ENCODE measurements at regions not wholly inside any gene's neighbourhood (a gene's known extent, or its start where the extent isn't known, plus 50 kb on each side); places are given as distances from the start of the nearest gene placed in this dataset.
"Not testable (repeated sequence)": the region's sequence is repeated elsewhere in the genome, so short reads cannot be mapped to it uniquely, and the experiment has no call there.

- Mint-ChIP-seq H3K27me3 (no peaks in the 10 kb centered on the region), H3K4me1 (peaks cover 68% of the 10 kb centered on the region), H3K4me3 (no peak overlapping the region), H3K9me3 (no peaks in the 10 kb centered on the region), H3K36me3 (no peaks in the 10 kb centered on the region), H3K27ac (no peak overlapping the region)
- DNase-seq = no peak
Observed at GRCh38 chr14:106509176-106509575, 982.8 kb downstream of the TMEM121 start.

GRCh38 chr14:106509807-106510206 lies 983.4 kb downstream of the TMEM121 start:
- no peak for DNase-seq
- Mint-ChIP-seq H3K27ac (no peak overlapping the region), H3K27me3 (no peaks in the 10 kb centered on the region), H3K4me3 (no peak overlapping the region), H3K4me1 (peaks cover 68% of the 10 kb centered on the region), H3K9me3 (no peaks in the 10 kb centered on the region), H3K36me3 (no peaks in the 10 kb centered on the region)

- Mint-ChIP-seq H3K36me3 (no peaks in the 10 kb centered on the region), H3K4me1 (peaks cover 59% of the 10 kb centered on the region), H3K27me3 (no peaks in the 10 kb centered on the region), H3K27ac (peak overlapping the region; percentile 18), H3K4me3 (peak overlapping the region; percentile 23), H3K9me3 (no peaks in the 10 kb centered on the region)
- peak; percentile 43 for DNase-seq
Observed at GRCh38 chr14:106511006-106511799, 984.8 kb downstream of the TMEM121 start.

- Mint-ChIP-seq H3K27ac (no peak overlapping the region), H3K27me3 (no peaks in the 10 kb centered on the region), H3K36me3 (no peaks in the 10 kb centered on the region), H3K9me3 (no peaks in the 10 kb centered on the region), H3K4me1 (peaks cover 54% of the 10 kb centered on the region), H3K4me3 (no peak overlapping the region)
- DNase-seq = no peak
Observed at GRCh38 chr14:106511800-106512198, 985.4 kb downstream of the TMEM121 start.

GRCh38 chr14:106513302-106513701 lies 986.9 kb downstream of the TMEM121 start:
- Mint-ChIP-seq H3K4me1 (peaks cover 46% of the 10 kb centered on the region), H3K27ac (no peak overlapping the region)

GRCh38 chr14:106518054-106518943 lies 991.9 kb downstream of the TMEM121 start:
- no peak overlapping the region for H3K27ac Mint-ChIP-seq
- H3K36me3 Mint-ChIP-seq = no peaks in the 10 kb centered on the region
- peaks cover 11% of the 10 kb centered on the region for H3K4me1 Mint-ChIP-seq
- peaks cover 4% of the 10 kb centered on the region for H3K27me3 Mint-ChIP-seq
- no peak overlapping the region for H3K4me3 Mint-ChIP-seq
- peak; percentile 72 for DNase-seq
- H3K9me3 Mint-ChIP-seq = no peaks in the 10 kb centered on the region

More at GRCh38 chr14:106513302-106513701, 986.9 kb downstream of the TMEM121 start:
- H3K27me3 Mint-ChIP-seq = no peaks in the 10 kb centered on the region
- no peaks in the 10 kb centered on the region for H3K36me3 Mint-ChIP-seq
- H3K4me3 Mint-ChIP-seq = no peak overlapping the region
- no peak for DNase-seq
- H3K9me3 Mint-ChIP-seq = no peaks in the 10 kb centered on the region

GRCh38 chr14:106522118-106522517 lies 995.7 kb downstream of the TMEM121 start:
- H3K9me3 Mint-ChIP-seq, H3K36me3 Mint-ChIP-seq, H3K4me3 Mint-ChIP-seq, H3K27ac Mint-ChIP-seq, H3K4me1 Mint-ChIP-seq, H3K27me3 Mint-ChIP-seq, DNase-seq: not testable (repeated sequence)

GRCh38 chr14:106522990-106523389 lies 996.6 kb downstream of the TMEM121 start:
- Mint-ChIP-seq H3K4me3 (no peak overlapping the region), H3K27ac (no peak overlapping the region), H3K36me3 (no peaks in the 10 kb centered on the region), H3K27me3 (peaks cover 4% of the 10 kb centered on the region), H3K4me1 (peaks cover 4% of the 10 kb centered on the region), H3K9me3 (no peaks in the 10 kb centered on the region)
- DNase-seq = no peak

GRCh38 chr14:106528717-106529116 lies 1002.3 kb downstream of the TMEM121 start:
- Mint-ChIP-seq H3K27me3 (peaks cover 19% of the 10 kb centered on the region), H3K27ac (no peak overlapping the region), H3K4me1 (peaks cover 6% of the 10 kb centered on the region), H3K4me3 (no peak overlapping the region), H3K9me3 (no peaks in the 10 kb centered on the region), H3K36me3 (no peaks in the 10 kb centered on the region)
- no peak for DNase-seq

GRCh38 chr14:106530031-106530422 lies 1003.6 kb downstream of the TMEM121 start:
- Mint-ChIP-seq H3K9me3 (no peaks in the 10 kb centered on the region), H3K36me3 (no peaks in the 10 kb centered on the region), H3K27ac (no peak overlapping the region), H3K27me3 (peaks cover 23% of the 10 kb centered on the region), H3K4me1 (peaks cover 6% of the 10 kb centered on the region), H3K4me3 (no peak overlapping the region)
- no peak for DNase-seq

GRCh38 chr14:106530423-106531107 lies 1004.2 kb downstream of the TMEM121 start:
- peak; percentile 66 for DNase-seq
- no peaks in the 10 kb centered on the region for H3K9me3 Mint-ChIP-seq
- H3K4me1 Mint-ChIP-seq = peaks cover 6% of the 10 kb centered on the region
- no peak overlapping the region for H3K27ac Mint-ChIP-seq
- H3K4me3 Mint-ChIP-seq = no peak overlapping the region
- no peaks in the 10 kb centered on the region for H3K36me3 Mint-ChIP-seq
- peaks cover 23% of the 10 kb centered on the region for H3K27me3 Mint-ChIP-seq

GRCh38 chr14:106537597-106537996 lies 1011.2 kb downstream of the TMEM121 start:
- H3K36me3 Mint-ChIP-seq, H3K4me3 Mint-ChIP-seq, H3K27ac Mint-ChIP-seq, H3K9me3 Mint-ChIP-seq: not testable (repeated sequence)
- Mint-ChIP-seq H3K27me3 (peaks cover 26% of the 10 kb centered on the region), H3K4me1 (peaks cover 15% of the 10 kb centered on the region)
- peak; percentile 52 for DNase-seq

GRCh38 chr14:106538201-106538600 lies 1011.8 kb downstream of the TMEM121 start:
- no peak for DNase-seq
- H3K4me3 Mint-ChIP-seq = no peak overlapping the region
- H3K27me3 Mint-ChIP-seq = peaks cover 27% of the 10 kb centered on the region
- H3K27ac Mint-ChIP-seq = no peak overlapping the region
- no peaks in the 10 kb centered on the region for H3K36me3 Mint-ChIP-seq
- H3K9me3 Mint-ChIP-seq = peaks cover 4% of the 10 kb centered on the region
- peaks cover 15% of the 10 kb centered on the region for H3K4me1 Mint-ChIP-seq

GRCh38 chr14:106547735-106548434 lies 1021.5 kb downstream of the TMEM121 start:
- Mint-ChIP-seq H3K9me3 (no peaks in the 10 kb centered on the region), H3K27ac (peak overlapping the region; percentile 42), H3K36me3 (no peaks in the 10 kb centered on the region), H3K27me3 (peaks cover 6% of the 10 kb centered on the region), H3K4me1 (peaks cover 5% of the 10 kb centered on the region), H3K4me3 (no peak overlapping the region)
- DNase-seq = no peak

Measured in activated naive CD8-positive, alpha-beta T cell treated with anti-CD3 and anti-CD28 coated beads for 36 hours (primary cell).